Hematopoietic multipotent progenitor cell treated with erythropoietin and hydrocortisone succinate and interleukin-3 and kit ligand, for 17 days (in vitro differentiated cells): ENCODE measurements at regions not wholly inside any gene's neighbourhood (a gene's known extent, or its start where the extent isn't known, plus 50 kb on each side); places are given as distances from the start of the nearest gene placed in this dataset.
"Not testable (repeated sequence)": the region's sequence is repeated elsewhere in the genome, so short reads cannot be mapped to it uniquely, and the experiment has no call there.

Source experiments
- DNase-seq: peaks from one replicate; pipeline ENCODE4 v3.0.0-alpha.2; 2015; ENCODE audit warnings: low spot score

- no peak for DNase-seq
Measured at GRCh38 chr3:40645883-40646282, 121.1 kb downstream of the ZNF621 start.

GRCh38 chr3:40649346-40649745 lies 124.6 kb downstream of the ZNF621 start:
- DNase-seq: no peak

- no peak for DNase-seq
Measured at GRCh38 chr3:40652072-40652471, 127.3 kb downstream of the ZNF621 start.

GRCh38 chr3:40653001-40653400 lies 128.2 kb downstream of the ZNF621 start:
- no peak for DNase-seq

- DNase-seq: no peak
Measured at GRCh38 chr3:40653878-40654277, 129.1 kb downstream of the ZNF621 start.

GRCh38 chr3:40655551-40655950 lies 130.8 kb downstream of the ZNF621 start:
- DNase-seq: no peak

GRCh38 chr3:40657623-40658022 lies 132.9 kb downstream of the ZNF621 start:
- DNase-seq: no peak

GRCh38 chr3:40658305-40658704 lies 133.5 kb downstream of the ZNF621 start:
- DNase-seq: no peak

GRCh38 chr3:40660554-40660953 lies 135.8 kb downstream of the ZNF621 start:
- no peak for DNase-seq

- no peak for DNase-seq
Measured at GRCh38 chr3:40661284-40661683, 136.5 kb downstream of the ZNF621 start.

- DNase-seq: no peak
Measured at GRCh38 chr3:40663280-40663679, 138.5 kb downstream of the ZNF621 start.

GRCh38 chr3:40669176-40669575 lies 144.4 kb downstream of the ZNF621 start:
- no peak for DNase-seq

- DNase-seq: no peak
Measured at GRCh38 chr3:40672861-40673260, 148.1 kb downstream of the ZNF621 start.

- DNase-seq: no peak
Measured at GRCh38 chr3:40677321-40677720, 152.6 kb downstream of the ZNF621 start.

- no peak for DNase-seq
Measured at GRCh38 chr3:40677749-40678148, 153.0 kb downstream of the ZNF621 start.

GRCh38 chr3:40679290-40679689 lies 154.5 kb downstream of the ZNF621 start:
- DNase-seq: no peak

GRCh38 chr3:40680685-40681657 lies 156.2 kb downstream of the ZNF621 start:
- no peak for DNase-seq

- no peak for DNase-seq
Measured at GRCh38 chr3:40681658-40682055, 156.9 kb downstream of the ZNF621 start.

GRCh38 chr3:40689837-40690236 lies 165.1 kb downstream of the ZNF621 start:
- no peak for DNase-seq

GRCh38 chr3:40690749-40691451 lies 166.1 kb downstream of the ZNF621 start:
- no peak for DNase-seq

- DNase-seq: no peak
Measured at GRCh38 chr3:40691452-40691861, 166.7 kb downstream of the ZNF621 start.

GRCh38 chr3:40695848-40696247 lies 171.1 kb downstream of the ZNF621 start:
- DNase-seq: no peak

GRCh38 chr3:40698611-40699010 lies 173.9 kb downstream of the ZNF621 start:
- not testable (repeated sequence) for DNase-seq
